Stimulated activated CD4-positive, alpha-beta T cell treated with anti-CD3 and anti-CD28 coated beads, Interleukin-12 subunit alpha, Interleukin-12 subunit beta, amount 100 ng/mL, for 24 hours (primary cell): ENCODE measurements at regions not wholly inside any gene's neighbourhood (a gene's known extent, or its start where the extent isn't known, plus 50 kb on each side); places are given as distances from the start of the nearest gene placed in this dataset.
"Not testable (repeated sequence)": the region's sequence is repeated elsewhere in the genome, so short reads cannot be mapped to it uniquely, and the experiment has no call there.

Experiments
- DNase-seq, 2 experiments: peaks; one replicate each; pipeline ENCODE4 v3.0.0-alpha.2; 2020; ENCODE audit warnings: low read depth in 2 of 2

- no peak for DNase-seq
These were observed 166.9 kb upstream of the ATXN7L3B start for GRCh38 chr12:74370608-74371216.

- DNase-seq: no peak
These were observed 158.5 kb upstream of the ATXN7L3B start for GRCh38 chr12:74379114-74379513.

GRCh38 chr12:74381958-74382357, 155.7 kb upstream of the ATXN7L3B start:
- DNase-seq: no peak

GRCh38 chr12:74382983-74383382, 154.7 kb upstream of the ATXN7L3B start:
- DNase-seq: no peak

GRCh38 chr12:74391283-74391682, 146.4 kb upstream of the ATXN7L3B start:
- DNase-seq: no peak

- DNase-seq: no peak
These were observed 144.4 kb upstream of the ATXN7L3B start for GRCh38 chr12:74393272-74393671.

- DNase-seq: no peak
These were observed 143.0 kb upstream of the ATXN7L3B start for GRCh38 chr12:74394647-74395046.

GRCh38 chr12:74401035-74401434, 136.6 kb upstream of the ATXN7L3B start:
- DNase-seq: no peak

GRCh38 chr12:74401966-74402365, 135.7 kb upstream of the ATXN7L3B start:
- DNase-seq: no peak

GRCh38 chr12:74403221-74403470, 134.5 kb upstream of the ATXN7L3B start:
- not testable (repeated sequence) for DNase-seq

GRCh38 chr12:74408601-74409166, 129.0 kb upstream of the ATXN7L3B start:
- no peak for DNase-seq

GRCh38 chr12:74412606-74413230, 124.9 kb upstream of the ATXN7L3B start:
- DNase-seq: no peak

- no peak for DNase-seq
These were observed 122.0 kb upstream of the ATXN7L3B start for GRCh38 chr12:74415633-74416032.

GRCh38 chr12:74418573-74418972, 119.1 kb upstream of the ATXN7L3B start:
- DNase-seq: no peak

GRCh38 chr12:74424778-74425177, 112.9 kb upstream of the ATXN7L3B start:
- DNase-seq: no peak

GRCh38 chr12:74426091-74426490, 111.5 kb upstream of the ATXN7L3B start:
- DNase-seq: no peak

- DNase-seq: no peak
These were observed 108.1 kb upstream of the ATXN7L3B start for GRCh38 chr12:74429535-74429934.

- no peak for DNase-seq
These were observed 105.8 kb upstream of the ATXN7L3B start for GRCh38 chr12:74431801-74432200.

GRCh38 chr12:74440469-74440868, 97.2 kb upstream of the ATXN7L3B start:
- DNase-seq: no peak

GRCh38 chr12:74441872-74442271, 95.8 kb upstream of the ATXN7L3B start:
- DNase-seq: no peak

GRCh38 chr12:74446466-74446865, 91.2 kb upstream of the ATXN7L3B start:
- DNase-seq: no peak

GRCh38 chr12:74449872-74450271, 87.8 kb upstream of the ATXN7L3B start:
- DNase-seq: no peak

GRCh38 chr12:74454109-74454508, 83.5 kb upstream of the ATXN7L3B start:
- DNase-seq: no peak

GRCh38 chr12:74455429-74455828, 82.2 kb upstream of the ATXN7L3B start:
- no peak for DNase-seq
